Testis (tissue), 2 donors: ENCODE measurements at regions not wholly inside any gene's neighbourhood (a gene's known extent, or its start where the extent isn't known, plus 50 kb on each side); places are given as distances from the start of the nearest gene placed in this dataset.

Source experiments
- POLR2A ChIP-seq: fragments of 450-650 bp; IDR thresholded peaks from one replicate; pipeline ENCODE4 v1.6.1; 2017; ENCODE audit warnings: antibody characterized with exemption, mild to moderate bottlenecking, moderate library complexity
- TF ChIP-seq, protein P1 (sequence below), 3 experiments: fragments of 450-650 bp in 2 of 3; fragments of 200-600 bp in 1 of 3; sonication (generic) in 1 of 3; IDR thresholded peaks; one replicate each; pipeline ENCODE4 v1.5.1; 2016 to 2019; ENCODE audit warnings: antibody characterized with exemption in 3 of 3, mild to moderate bottlenecking in 2 of 3, moderate library complexity in 1 of 3

DNA sequence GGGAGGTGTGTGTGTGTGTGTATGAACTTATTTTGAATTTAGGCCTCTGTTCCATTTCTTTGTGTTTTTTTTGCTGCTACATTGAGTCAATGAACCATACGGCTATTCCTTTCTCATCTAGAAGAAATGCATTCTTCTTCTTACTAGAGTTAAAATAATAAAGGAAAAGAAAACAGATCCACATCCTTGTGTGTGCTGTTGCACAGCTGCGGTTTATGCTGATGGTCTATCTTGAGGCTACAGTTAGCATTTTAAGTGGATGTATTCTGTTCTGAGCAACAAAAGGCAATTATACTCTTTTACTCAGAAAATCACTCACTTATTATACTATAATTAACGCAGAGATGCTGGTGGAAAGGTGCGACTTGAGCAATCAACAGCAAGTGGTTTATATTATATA, 615.0 kb upstream of the MBL2 start:
- TF ChIP-seq, protein P1, sequence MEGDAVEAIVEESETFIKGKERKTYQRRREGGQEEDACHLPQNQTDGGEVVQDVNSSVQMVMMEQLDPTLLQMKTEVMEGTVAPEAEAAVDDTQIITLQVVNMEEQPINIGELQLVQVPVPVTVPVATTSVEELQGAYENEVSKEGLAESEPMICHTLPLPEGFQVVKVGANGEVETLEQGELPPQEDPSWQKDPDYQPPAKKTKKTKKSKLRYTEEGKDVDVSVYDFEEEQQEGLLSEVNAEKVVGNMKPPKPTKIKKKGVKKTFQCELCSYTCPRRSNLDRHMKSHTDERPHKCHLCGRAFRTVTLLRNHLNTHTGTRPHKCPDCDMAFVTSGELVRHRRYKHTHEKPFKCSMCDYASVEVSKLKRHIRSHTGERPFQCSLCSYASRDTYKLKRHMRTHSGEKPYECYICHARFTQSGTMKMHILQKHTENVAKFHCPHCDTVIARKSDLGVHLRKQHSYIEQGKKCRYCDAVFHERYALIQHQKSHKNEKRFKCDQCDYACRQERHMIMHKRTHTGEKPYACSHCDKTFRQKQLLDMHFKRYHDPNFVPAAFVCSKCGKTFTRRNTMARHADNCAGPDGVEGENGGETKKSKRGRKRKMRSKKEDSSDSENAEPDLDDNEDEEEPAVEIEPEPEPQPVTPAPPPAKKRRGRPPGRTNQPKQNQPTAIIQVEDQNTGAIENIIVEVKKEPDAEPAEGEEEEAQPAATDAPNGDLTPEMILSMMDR (IDR thresholded peaks at IDR 0.05) = no peak
- TF ChIP-seq POLR2A = no peak
